Endothelial cell (in vitro differentiated cells): ENCODE measurements at regions not wholly inside any gene's neighbourhood (a gene's known extent, or its start where the extent isn't known, plus 50 kb on each side); places are given as distances from the start of the nearest gene placed in this dataset.

ENCODE experiments used
- DNase-seq: peaks from one replicate; pipeline ENCODE4 v3.0.0; 2021; ENCODE audit warnings: low spot score
- H3K27ac Mint-ChIP-seq: one replicate; pipeline ENCODE4 v1.8.0; 2021; ENCODE audit warnings: mixed read lengths, inconsistent platforms; ENCODE audit not compliant: unreplicated experiment
- H3K27me3 Mint-ChIP-seq: one replicate; pipeline ENCODE4 v1.8.0; 2021; ENCODE audit warnings: mild to moderate bottlenecking, moderate library complexity, mixed read lengths, inconsistent platforms; ENCODE audit not compliant: unreplicated experiment
- H3K36me3 Mint-ChIP-seq: one replicate; pipeline ENCODE4 v1.8.0; 2021; ENCODE audit warnings: mild to moderate bottlenecking, low read depth, mixed read lengths, inconsistent platforms; ENCODE audit not compliant: unreplicated experiment
- H3K4me1 Mint-ChIP-seq: one replicate; pipeline ENCODE4 v1.8.0; 2021; ENCODE audit warnings: mild to moderate bottlenecking, mixed read lengths, inconsistent platforms; ENCODE audit not compliant: unreplicated experiment
- H3K4me3 Mint-ChIP-seq: one replicate; pipeline ENCODE4 v1.8.0; 2021; ENCODE audit warnings: mild to moderate bottlenecking, mixed read lengths, inconsistent platforms; ENCODE audit not compliant: unreplicated experiment
- H3K9me3 Mint-ChIP-seq: one replicate; pipeline ENCODE4 v1.8.0; 2021; ENCODE audit warnings: mixed read lengths, inconsistent platforms; ENCODE audit not compliant: unreplicated experiment
- TF ChIP-seq, protein P1 (sequence below): fragments of 200-600 bp; sonication (generic); IDR thresholded peaks from one replicate; pipeline ENCODE4 v1.5.0; 2021; ENCODE audit warnings: antibody characterized with exemption; ENCODE audit not compliant: unreplicated experiment

- H3K27ac Mint-ChIP-seq, result no peak overlapping the region
- H3K4me3 Mint-ChIP-seq, result no peak overlapping the region
- DNase-seq, result no peak
- no peaks in the 10 kb centered on the region for H3K9me3 Mint-ChIP-seq
- H3K4me1 Mint-ChIP-seq, result no peaks in the 10 kb centered on the region
- no peaks in the 10 kb centered on the region for H3K36me3 Mint-ChIP-seq
- TF ChIP-seq, protein P1, sequence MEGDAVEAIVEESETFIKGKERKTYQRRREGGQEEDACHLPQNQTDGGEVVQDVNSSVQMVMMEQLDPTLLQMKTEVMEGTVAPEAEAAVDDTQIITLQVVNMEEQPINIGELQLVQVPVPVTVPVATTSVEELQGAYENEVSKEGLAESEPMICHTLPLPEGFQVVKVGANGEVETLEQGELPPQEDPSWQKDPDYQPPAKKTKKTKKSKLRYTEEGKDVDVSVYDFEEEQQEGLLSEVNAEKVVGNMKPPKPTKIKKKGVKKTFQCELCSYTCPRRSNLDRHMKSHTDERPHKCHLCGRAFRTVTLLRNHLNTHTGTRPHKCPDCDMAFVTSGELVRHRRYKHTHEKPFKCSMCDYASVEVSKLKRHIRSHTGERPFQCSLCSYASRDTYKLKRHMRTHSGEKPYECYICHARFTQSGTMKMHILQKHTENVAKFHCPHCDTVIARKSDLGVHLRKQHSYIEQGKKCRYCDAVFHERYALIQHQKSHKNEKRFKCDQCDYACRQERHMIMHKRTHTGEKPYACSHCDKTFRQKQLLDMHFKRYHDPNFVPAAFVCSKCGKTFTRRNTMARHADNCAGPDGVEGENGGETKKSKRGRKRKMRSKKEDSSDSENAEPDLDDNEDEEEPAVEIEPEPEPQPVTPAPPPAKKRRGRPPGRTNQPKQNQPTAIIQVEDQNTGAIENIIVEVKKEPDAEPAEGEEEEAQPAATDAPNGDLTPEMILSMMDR, result no peak
- H3K27me3 Mint-ChIP-seq, result no peaks in the 10 kb centered on the region
These were observed 538.0 kb upstream of the ID4 start for GRCh38 chr6:19299129-19299528.

DNA sequence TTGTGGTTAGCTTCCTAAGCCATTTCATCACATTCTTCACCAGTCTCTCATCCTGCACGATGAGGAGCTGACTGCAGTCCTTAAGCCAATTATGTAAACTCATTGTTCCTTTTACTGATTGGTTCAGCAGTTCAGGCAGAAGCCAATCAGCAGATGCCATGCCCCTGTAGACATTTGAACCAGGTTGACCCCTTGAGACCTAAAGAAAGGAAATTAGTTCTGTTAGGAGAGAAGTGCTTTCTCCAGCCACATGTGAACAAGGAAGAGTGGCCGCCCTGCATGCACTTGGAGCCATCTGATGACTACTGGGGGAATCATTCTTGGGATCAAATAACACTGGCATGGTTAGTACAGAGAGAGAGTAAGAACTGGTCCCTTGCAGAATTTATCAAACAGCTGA lies 535.2 kb upstream of the ID4 start:
- no peaks in the 10 kb centered on the region for H3K4me1 Mint-ChIP-seq
- no peak overlapping the region for H3K27ac Mint-ChIP-seq
- H3K9me3 Mint-ChIP-seq, result no peaks in the 10 kb centered on the region
- no peak for DNase-seq
- H3K4me3 Mint-ChIP-seq, result no peak overlapping the region
- H3K27me3 Mint-ChIP-seq, result no peaks in the 10 kb centered on the region
- H3K36me3 Mint-ChIP-seq, result no peaks in the 10 kb centered on the region
- TF ChIP-seq, protein P1, result no peak

DNA sequence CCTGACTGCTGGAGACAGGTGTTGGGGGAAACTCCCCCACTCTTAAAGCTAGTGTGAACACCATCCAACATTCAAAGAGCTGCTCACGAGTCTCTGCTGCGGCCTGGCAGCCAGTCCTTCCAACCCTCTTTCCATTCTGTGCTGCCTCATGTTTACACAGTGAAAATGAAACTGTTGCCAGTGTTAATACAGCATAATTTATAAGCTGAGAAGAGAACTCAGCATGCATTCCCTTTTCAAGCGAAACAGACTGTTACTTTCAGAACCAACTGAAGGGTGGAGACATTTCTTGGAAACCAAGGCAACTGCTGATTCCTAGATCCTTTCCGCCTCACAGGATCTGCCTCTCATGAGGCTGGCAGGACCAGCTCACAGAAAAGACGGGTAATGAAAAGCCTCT lies 533.8 kb upstream of the ID4 start:
- no peaks in the 10 kb centered on the region for H3K9me3 Mint-ChIP-seq
- no peaks in the 10 kb centered on the region for H3K4me1 Mint-ChIP-seq
- no peak overlapping the region for H3K4me3 Mint-ChIP-seq
- DNase-seq, result no peak
- no peaks in the 10 kb centered on the region for H3K36me3 Mint-ChIP-seq
- H3K27me3 Mint-ChIP-seq, result no peaks in the 10 kb centered on the region
- TF ChIP-seq, protein P1, result no peak
- no peak overlapping the region for H3K27ac Mint-ChIP-seq

- Mint-ChIP-seq H3K4me3 (no peak overlapping the region), H3K9me3 (no peaks in the 10 kb centered on the region), H3K4me1 (peaks cover 7% of the 10 kb centered on the region), H3K27ac (no peak overlapping the region), H3K27me3 (peaks cover 6% of the 10 kb centered on the region), H3K36me3 (no peaks in the 10 kb centered on the region)
- no peak for DNase-seq
- TF ChIP-seq, protein P1, result no peak
These were observed 527.5 kb upstream of the ID4 start for GRCh38 chr6:19309661-19310060.

GRCh38 chr6:19311786-19312185 lies 525.4 kb upstream of the ID4 start:
- Mint-ChIP-seq H3K4me1 (peaks cover 7% of the 10 kb centered on the region), H3K36me3 (no peaks in the 10 kb centered on the region), H3K27ac (no peak overlapping the region), H3K9me3 (no peaks in the 10 kb centered on the region), H3K4me3 (no peak overlapping the region), H3K27me3 (peaks cover 6% of the 10 kb centered on the region)
- no peak for DNase-seq
- TF ChIP-seq, protein P1, result no peak
